Stimulated activated naive CD8-positive, alpha-beta T cell treated with anti-CD3 and anti-CD28 coated beads, Interleukin-15, amount 100 ng/mL, for 72 hours (primary cell): ENCODE measurements at regions not wholly inside any gene's neighbourhood (a gene's known extent, or its start where the extent isn't known, plus 50 kb on each side); places are given as distances from the start of the nearest gene placed in this dataset.

ENCODE experiments used
- ATAC-seq: fragments of 150-1000 bp; cut with Tn5 transposase; 2 replicates; pipeline ENCODE4 v1.10.0; 2021; ENCODE audit warnings: mild to moderate bottlenecking, moderate library complexity
- DNase-seq, 2 donors: peaks; one replicate each; pipeline ENCODE4 v3.0.0; 2021 to 2022
- H3K27ac Mint-ChIP-seq, 2 donors: one replicate each; pipeline ENCODE4 v1.8.0; 2022; ENCODE audit warnings: mild to moderate bottlenecking in 2 of 2, mixed read lengths in 2 of 2, moderate library complexity in 2 of 2
- H3K27me3 Mint-ChIP-seq: one replicate; pipeline ENCODE4 v1.8.0; 2022; ENCODE audit warnings: mixed read lengths
- H3K4me1 Mint-ChIP-seq: one replicate; pipeline ENCODE4 v1.8.0; 2022; ENCODE audit warnings: mild to moderate bottlenecking, mixed read lengths
- H3K4me3 Mint-ChIP-seq, 2 donors: one replicate each; pipeline ENCODE4 v1.8.0; 2022; ENCODE audit warnings: mild to moderate bottlenecking in 2 of 2, mixed read lengths in 2 of 2, moderate library complexity in 1 of 2
- H3K9me3 Mint-ChIP-seq, 2 donors: one replicate each; pipeline ENCODE4 v1.8.0; 2022; ENCODE audit warnings: mixed read lengths in 2 of 2

GRCh38 chr18:6606411-6607085 is 123.0 kb upstream of the ARHGAP28 start:
- DNase-seq (no peak), ATAC-seq (no peak)
- no peaks in the 10 kb centered on the region for H3K27me3 Mint-ChIP-seq
- H3K4me3 Mint-ChIP-seq: no peak overlapping the region
- H3K27ac Mint-ChIP-seq: no peak overlapping the region
- no peaks in the 10 kb centered on the region for H3K4me1 Mint-ChIP-seq
- peaks cover 0 to 15% of the 10 kb centered on the region in 2 donors for H3K9me3 Mint-ChIP-seq

DNA sequence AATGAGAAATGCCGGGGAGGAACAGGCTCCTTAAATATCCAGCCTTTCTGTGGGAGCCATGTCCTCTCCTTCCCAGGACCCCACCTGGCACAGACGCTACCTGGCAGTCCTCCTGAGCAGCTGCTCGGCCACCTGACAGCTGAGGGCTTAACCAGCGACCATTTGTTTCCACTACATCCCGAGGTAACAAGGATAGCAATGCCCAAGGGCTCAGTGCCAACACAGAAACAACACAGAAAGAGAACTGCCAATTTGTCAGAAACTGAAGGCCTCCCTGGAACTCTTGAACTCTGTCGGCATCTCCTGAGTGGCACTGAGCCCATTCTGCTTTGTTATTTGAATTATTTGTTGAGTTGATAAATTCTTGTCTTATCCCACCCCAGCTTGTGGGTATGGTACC is 122.2 kb upstream of the ARHGAP28 start:
- Mint-ChIP-seq H3K4me1 (no peaks in the 10 kb centered on the region), H3K4me3 (no peak overlapping the region), H3K27me3 (no peaks in the 10 kb centered on the region), H3K9me3 (peaks cover 0 to 23% of the 10 kb centered on the region in 2 donors), H3K27ac (no peak overlapping the region)
- ATAC-seq: no peak
- no peak for DNase-seq

DNA sequence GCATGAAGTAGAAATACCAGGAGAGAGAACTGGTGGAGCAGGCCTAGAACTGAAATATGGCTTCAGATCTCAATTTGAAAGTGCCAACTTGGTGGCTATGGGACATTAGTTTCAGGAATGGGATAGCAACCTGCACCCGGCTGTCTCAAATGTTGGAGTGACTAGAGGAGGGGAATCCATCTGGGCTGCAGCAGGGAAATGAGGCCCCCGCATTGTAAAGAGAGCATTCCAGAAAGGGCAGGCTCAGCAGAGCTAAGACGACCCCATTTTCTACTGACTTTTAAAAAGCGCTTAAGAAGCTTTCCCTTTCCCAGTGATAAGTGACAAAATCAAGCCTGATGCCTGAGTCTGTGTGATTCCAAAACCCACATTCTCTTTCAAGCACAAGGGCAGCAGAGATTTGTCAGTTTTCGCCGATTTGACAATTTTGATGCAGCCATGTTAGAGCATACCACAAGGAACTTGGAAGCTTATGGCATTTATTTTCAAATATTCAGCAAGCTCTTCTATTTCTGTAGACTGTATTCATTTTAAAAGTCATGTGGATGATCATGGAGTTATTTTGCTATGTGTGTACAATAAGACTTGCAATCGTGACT is 119.8 kb upstream of the ARHGAP28 start:
- peaks cover 0 to 35% of the 10 kb centered on the region in 2 donors for H3K9me3 Mint-ChIP-seq
- no peaks in the 10 kb centered on the region for H3K4me1 Mint-ChIP-seq
- DNase-seq: no peak
- H3K4me3 Mint-ChIP-seq: no peak overlapping the region
- H3K27ac Mint-ChIP-seq: no peak overlapping the region
- no peaks in the 10 kb centered on the region for H3K27me3 Mint-ChIP-seq
- no peak for ATAC-seq

GRCh38 chr18:6610466-6610865 is 119.0 kb upstream of the ARHGAP28 start:
- no peak for ATAC-seq

GRCh38 chr18:6613581-6613980 is 115.9 kb upstream of the ARHGAP28 start:
- ATAC-seq (no peak), DNase-seq (no peak)
- Mint-ChIP-seq H3K27me3 (peaks cover 9% of the 10 kb centered on the region), H3K9me3 (peaks cover 2 to 46% of the 10 kb centered on the region in 2 donors), H3K4me1 (no peaks in the 10 kb centered on the region), H3K4me3 (no peak overlapping the region), H3K27ac (no peak overlapping the region)

More at GRCh38 chr18:6610466-6610865, 119.0 kb upstream of the ARHGAP28 start:
- no peak overlapping the region for H3K4me3 Mint-ChIP-seq
- H3K27ac Mint-ChIP-seq: no peak overlapping the region
- H3K27me3 Mint-ChIP-seq: no peaks in the 10 kb centered on the region
- H3K4me1 Mint-ChIP-seq: no peaks in the 10 kb centered on the region
- no peak for DNase-seq
- peaks cover 0 to 35% of the 10 kb centered on the region in 2 donors for H3K9me3 Mint-ChIP-seq

DNA sequence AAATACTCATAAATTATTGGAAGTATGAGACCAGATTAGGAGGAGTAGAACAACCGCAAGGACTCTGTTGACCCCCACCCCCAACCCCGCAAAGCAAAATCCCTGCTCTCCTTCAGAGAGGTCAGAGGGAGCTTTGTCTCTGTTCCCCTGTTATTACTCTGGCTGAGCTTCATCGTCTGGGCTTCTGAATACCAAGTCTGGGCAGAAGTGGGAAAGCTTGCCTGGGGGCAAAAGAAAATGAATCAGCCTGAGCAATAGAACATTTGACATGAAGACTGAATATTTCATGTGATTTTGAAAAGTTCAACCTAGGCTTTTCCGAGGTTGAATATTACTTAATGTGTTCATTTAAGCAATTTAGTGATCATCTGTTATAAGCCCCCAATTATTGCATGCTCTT is 114.6 kb upstream of the ARHGAP28 start:
- no peaks in the 10 kb centered on the region for H3K4me1 Mint-ChIP-seq
- DNase-seq (no peak), ATAC-seq (no peak)
- peaks cover 9% of the 10 kb centered on the region for H3K27me3 Mint-ChIP-seq
- H3K27ac Mint-ChIP-seq: no peak overlapping the region
- H3K9me3 Mint-ChIP-seq: peaks cover 9 to 53% of the 10 kb centered on the region in 2 donors
- H3K4me3 Mint-ChIP-seq: no peak overlapping the region

GRCh38 chr18:6616981-6617380 is 112.5 kb upstream of the ARHGAP28 start:
- DNase-seq (no peak), ATAC-seq (no peak)
- H3K9me3 Mint-ChIP-seq: peaks cover 9 to 40% of the 10 kb centered on the region in 2 donors
- H3K4me3 Mint-ChIP-seq: no peak overlapping the region
- peaks cover 9% of the 10 kb centered on the region for H3K27me3 Mint-ChIP-seq
- no peaks in the 10 kb centered on the region for H3K4me1 Mint-ChIP-seq
- no peak overlapping the region for H3K27ac Mint-ChIP-seq

DNA sequence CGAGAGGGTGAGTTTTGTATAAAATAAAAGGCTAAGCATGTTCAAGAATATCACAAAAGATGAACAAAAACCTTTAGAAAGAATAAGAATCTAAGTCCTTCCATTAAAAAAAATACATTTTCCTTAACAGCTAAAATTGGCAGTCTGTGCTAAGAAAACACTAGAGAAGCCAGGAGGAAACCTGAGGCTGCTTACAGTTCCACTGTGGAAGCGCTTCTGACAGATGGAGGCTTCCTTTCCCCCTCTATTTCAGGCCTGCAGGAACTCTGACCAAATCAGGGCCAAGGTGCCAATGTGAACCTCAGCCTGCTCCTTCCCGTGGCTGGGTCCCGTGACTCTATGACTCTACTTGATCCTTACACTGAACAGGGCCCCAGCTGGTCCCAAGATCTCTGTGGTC is 108.1 kb upstream of the ARHGAP28 start:
- Mint-ChIP-seq H3K9me3 (peaks cover 9 to 24% of the 10 kb centered on the region in 2 donors), H3K4me3 (no peak overlapping the region), H3K27ac (no peak overlapping the region), H3K27me3 (peaks cover 9% of the 10 kb centered on the region), H3K4me1 (no peaks in the 10 kb centered on the region)
- ATAC-seq (no peak), DNase-seq (no peak)

DNA sequence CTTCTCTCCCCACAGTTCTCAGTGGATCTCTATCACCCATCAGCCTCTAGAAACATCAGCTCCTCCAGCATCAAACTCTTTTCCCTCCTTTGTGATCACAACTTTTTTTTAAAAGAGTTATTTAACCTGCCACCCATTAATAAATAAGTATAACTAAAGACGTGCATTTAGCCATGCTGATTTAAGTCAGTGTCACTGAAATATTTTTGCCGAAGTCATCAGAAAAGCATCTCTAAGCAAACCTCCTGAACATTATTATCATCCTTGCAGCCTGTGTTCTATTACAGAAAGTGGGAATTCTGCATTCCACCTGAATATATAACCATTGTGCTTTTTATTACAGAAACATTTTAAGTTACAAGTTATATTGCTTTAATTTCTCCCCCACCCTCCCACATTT is 106.2 kb upstream of the ARHGAP28 start:
- no peak for DNase-seq
- Mint-ChIP-seq H3K4me1 (no peaks in the 10 kb centered on the region), H3K27me3 (no peaks in the 10 kb centered on the region), H3K27ac (no peak overlapping the region), H3K4me3 (no peak overlapping the region), H3K9me3 (peaks cover 9 to 13% of the 10 kb centered on the region in 2 donors)
- ATAC-seq: no peak

GRCh38 chr18:6624271-6624660 is 105.2 kb upstream of the ARHGAP28 start:
- H3K4me1 Mint-ChIP-seq: no peaks in the 10 kb centered on the region
- H3K4me3 Mint-ChIP-seq: no peak overlapping the region
- H3K9me3 Mint-ChIP-seq: peaks cover 0 to 7% of the 10 kb centered on the region in 2 donors
- H3K27ac Mint-ChIP-seq: no peak overlapping the region
- no peak for ATAC-seq
- H3K27me3 Mint-ChIP-seq: no peaks in the 10 kb centered on the region
- DNase-seq: no peak

- no peak for ATAC-seq
Observed at GRCh38 chr18:6624661-6625311, 104.7 kb upstream of the ARHGAP28 start.

DNA sequence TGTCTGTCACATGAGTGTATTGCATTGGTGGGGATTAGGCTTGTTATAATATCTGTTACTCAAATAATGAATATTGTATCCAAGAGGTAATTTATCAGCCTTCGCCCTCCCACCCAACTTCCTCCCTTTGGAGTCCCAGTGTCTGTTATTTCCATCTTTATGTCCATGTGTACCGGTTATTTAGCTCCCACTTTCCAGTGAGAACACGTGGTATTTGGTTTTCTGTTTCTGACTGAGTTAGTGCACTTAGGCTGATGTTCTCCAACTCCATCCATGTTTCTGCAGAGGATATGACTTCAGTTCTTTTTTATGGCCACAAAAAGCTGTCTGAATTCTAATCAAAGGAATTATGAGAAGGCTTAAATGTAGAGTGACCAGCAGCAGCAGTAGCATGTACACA is 104.0 kb upstream of the ARHGAP28 start:
- DNase-seq (no peak), ATAC-seq (no peak)
- no peak overlapping the region for H3K4me3 Mint-ChIP-seq
- H3K9me3 Mint-ChIP-seq: no peaks in the 10 kb centered on the region
- no peaks in the 10 kb centered on the region for H3K27me3 Mint-ChIP-seq
- H3K4me1 Mint-ChIP-seq: no peaks in the 10 kb centered on the region
- no peak overlapping the region for H3K27ac Mint-ChIP-seq

More at GRCh38 chr18:6624661-6625311, 104.7 kb upstream of the ARHGAP28 start:
- Mint-ChIP-seq H3K4me3 (no peak overlapping the region), H3K27me3 (no peaks in the 10 kb centered on the region), H3K9me3 (peaks cover 0 to 1% of the 10 kb centered on the region in 2 donors), H3K4me1 (no peaks in the 10 kb centered on the region), H3K27ac (no peak overlapping the region)
- DNase-seq: no peak

DNA sequence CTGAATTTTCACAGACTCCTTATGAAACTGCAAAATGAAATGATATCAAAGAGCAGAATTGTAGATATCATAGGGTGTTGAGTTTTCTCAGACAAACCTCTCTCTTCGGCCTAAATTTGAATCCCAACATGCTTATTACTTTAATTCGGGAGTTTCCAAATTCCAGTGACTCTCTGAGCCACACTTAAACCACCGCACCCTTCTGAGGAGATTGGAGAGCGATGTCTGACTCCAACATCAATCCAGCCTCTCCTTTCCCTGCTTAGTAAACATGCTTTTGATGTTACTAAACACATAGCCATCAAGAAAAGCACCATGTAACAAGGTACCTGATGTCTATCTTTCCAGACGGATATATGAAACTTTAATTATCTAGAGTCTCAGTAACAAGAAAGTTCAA is 103.1 kb upstream of the ARHGAP28 start:
- ATAC-seq: no peak
- Mint-ChIP-seq H3K4me3 (no peak overlapping the region), H3K27ac (no peak overlapping the region), H3K4me1 (no peaks in the 10 kb centered on the region), H3K9me3 (no peaks in the 10 kb centered on the region), H3K27me3 (no peaks in the 10 kb centered on the region)
- no peak for DNase-seq

GRCh38 chr18:6627645-6628044 is 101.9 kb upstream of the ARHGAP28 start:
- H3K27ac Mint-ChIP-seq: no peak overlapping the region
- no peak for ATAC-seq
- no peak for DNase-seq
- H3K27me3 Mint-ChIP-seq: no peaks in the 10 kb centered on the region
- no peak overlapping the region for H3K4me3 Mint-ChIP-seq
- no peaks in the 10 kb centered on the region for H3K9me3 Mint-ChIP-seq
- H3K4me1 Mint-ChIP-seq: no peaks in the 10 kb centered on the region

GRCh38 chr18:6628187-6628586 is 101.3 kb upstream of the ARHGAP28 start:
- Mint-ChIP-seq H3K4me1 (no peaks in the 10 kb centered on the region), H3K27ac (no peak overlapping the region), H3K27me3 (no peaks in the 10 kb centered on the region), H3K9me3 (no peaks in the 10 kb centered on the region), H3K4me3 (no peak overlapping the region)
- DNase-seq (no peak), ATAC-seq (no peak)

DNA sequence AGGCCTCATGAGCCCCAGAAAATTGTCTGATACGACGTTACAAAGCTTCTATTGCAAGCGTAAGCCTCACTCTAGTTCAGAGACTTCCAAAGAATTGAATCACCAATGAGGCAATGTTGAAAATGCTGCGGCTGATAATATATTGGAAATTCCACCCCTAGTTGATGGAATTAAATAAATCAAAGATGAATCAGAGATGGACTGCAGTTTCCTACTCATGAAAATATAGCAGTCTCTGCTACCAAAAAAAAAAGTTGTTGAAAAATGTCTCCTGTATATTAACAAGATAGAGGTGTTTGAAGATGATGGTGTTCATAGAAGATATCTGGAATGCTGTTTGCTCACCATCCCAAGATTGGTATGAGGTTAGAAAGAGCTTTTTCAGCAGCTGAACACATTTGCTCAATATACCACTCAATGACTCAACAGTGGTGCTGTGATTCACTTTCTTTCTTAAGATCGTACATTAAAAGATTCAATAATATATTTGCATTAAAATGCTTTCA is 99.8 kb upstream of the ARHGAP28 start:
- Mint-ChIP-seq H3K9me3 (no peaks in the 10 kb centered on the region), H3K4me3 (no peak overlapping the region), H3K27me3 (no peaks in the 10 kb centered on the region), H3K27ac (no peak overlapping the region), H3K4me1 (no peaks in the 10 kb centered on the region)
- no peak for DNase-seq
- ATAC-seq: no peak
